ENCODE measurements at regions not wholly inside any gene's neighbourhood (a gene's known extent, or its start where the extent isn't known, plus 50 kb on each side); places are given as distances from the start of the nearest gene placed in this dataset.

GRCh38 chrX:104376937-104377336 is 122.2 kb upstream of the ESX1 start:
- TF ChIP-seq MAFG (CRISPR knock-in tag; IDR thresholded peaks at IDR 0.05) = no peak
- no peak for TF ChIP-seq RFX1 (IDR thresholded peaks at IDR 0.05)
- no peak for TF ChIP-seq MED8 (CRISPR knock-in tag; IDR thresholded peaks at IDR 0.05; ENCODE audit: insufficient replicate concordance)
- no peak for TF ChIP-seq SMAD1 (CRISPR knock-in tag; IDR thresholded peaks at IDR 0.05; ENCODE audit: borderline replicate concordance, low read depth)
- no peak for TF ChIP-seq STAG1 (CRISPR knock-in tag; IDR thresholded peaks at IDR 0.05)
- TF ChIP-seq ZNF766 (CRISPR knock-in tag; IDR thresholded peaks at IDR 0.05; ENCODE audit: borderline replicate concordance) = no peak
- TF ChIP-seq REST (IDR thresholded peaks at IDR 0.05; ENCODE audit: borderline replicate concordance in 1 of 2, low read depth in 1 of 2, low read length in 2 of 2) = no peak
- TF ChIP-seq ZNF407 (CRISPR knock-in tag; IDR thresholded peaks at IDR 0.05; ENCODE audit: not compliant biosample characterization) = no peak
- no peak for TF ChIP-seq SIN3B (IDR thresholded peaks at IDR 0.05; ENCODE audit: low read length)
- TF ChIP-seq HOMEZ (CRISPR knock-in tag; IDR thresholded peaks at IDR 0.05; ENCODE audit: low read depth) = no peak
- TF ChIP-seq SUZ12 (IDR thresholded peaks at IDR 0.05; ENCODE audit: low read depth, low read length) = no peak
